SH-SY5Y (cell line): ENCODE measurements at regions not wholly inside any gene's neighbourhood (a gene's known extent, or its start where the extent isn't known, plus 50 kb on each side); places are given as distances from the start of the nearest gene placed in this dataset.

Source experiments
- GATA2 ChIP-seq: IDR thresholded peaks from 2 replicates; pipeline ENCODE4 v1.6.1; 2011; ENCODE audit warnings: mild to moderate bottlenecking, low read depth, low read length
- GATA3 ChIP-seq: IDR thresholded peaks from 2 replicates; pipeline ENCODE4 v1.6.1; 2011; ENCODE audit warnings: low read depth, mild to moderate bottlenecking, low read length, moderate library complexity

- TF ChIP-seq GATA2 (no peak), GATA3 (no peak)
These were observed 231.6 kb upstream of the CSF3R start for GRCh38 chr1:36714301-36714700.
